Lung (tissue), 11 donors: ENCODE measurements at regions not wholly inside any gene's neighbourhood (a gene's known extent, or its start where the extent isn't known, plus 50 kb on each side); places are given as distances from the start of the nearest gene placed in this dataset.

ENCODE experiments used
- ATAC-seq: fragments of 200-7000 bp; cut with Tn5 transposase; one replicate; pipeline ENCODE4 v1.9.1; 2020; ENCODE audit warnings: moderate number of reproducible peaks; ENCODE audit not compliant: insufficient read depth, low FRiP score
- DNase-seq, 3 donors: peaks; one replicate each; pipeline ENCODE4 v3.0.0-alpha.2; 2013 to 2017
- H3K27ac ChIP-seq, 2 donors: one replicate each; pipeline ENCODE4 v1.5.1; 2013; ENCODE audit warnings: mild to moderate bottlenecking in 2 of 2, moderate library complexity in 2 of 2, control low read depth in 1 of 2, inconsistent platforms in 1 of 2, low read depth in 1 of 2, low read length in 1 of 2
- H3K27me3 ChIP-seq, 3 donors: one replicate each; pipeline ENCODE4 v1.5.1; 2013; ENCODE audit warnings: low read length in 2 of 3; ENCODE audit not compliant: control insufficient read depth in 3 of 3, insufficient read depth in 3 of 3
- H3K36me3 ChIP-seq, 4 donors: one replicate each; pipeline ENCODE4 v1.5.1; 2013; ENCODE audit warnings: low read length in 4 of 4, mild to moderate bottlenecking in 1 of 4, moderate library complexity in 1 of 4; ENCODE audit not compliant: control insufficient read depth in 4 of 4, insufficient read depth in 4 of 4
- H3K4me1 ChIP-seq, 5 donors: one replicate each; pipeline ENCODE4 v1.5.1; 2013; ENCODE audit warnings: low read length in 5 of 5, mild to moderate bottlenecking in 2 of 5, moderate library complexity in 1 of 5; ENCODE audit not compliant: control insufficient read depth in 5 of 5, insufficient read depth in 5 of 5
- H3K4me3 ChIP-seq: one replicate; pipeline ENCODE4 v1.5.1; 2013; ENCODE audit warnings: mild to moderate bottlenecking, control low read depth, moderate library complexity
- H3K9ac ChIP-seq, 2 donors: one replicate each; pipeline ENCODE4 v1.5.1; 2013; ENCODE audit warnings: low read length in 2 of 2, control low read depth in 1 of 2; ENCODE audit not compliant: insufficient read depth in 1 of 2
- H3K9me3 ChIP-seq, 4 donors: one replicate each; pipeline ENCODE4 v1.5.1; 2013; ENCODE audit warnings: low read length in 3 of 4, mild to moderate bottlenecking in 1 of 4, moderate library complexity in 1 of 4; ENCODE audit not compliant: control insufficient read depth in 4 of 4, insufficient read depth in 3 of 4
- WGBS, 2 donors: extraction: QIAGEN DNeasy Blood & Tissue Kit; methylation state at CpG; one replicate each; pipeline ENCODE4 v1.1.7; 2013; 5-methylcytosine and 5-hydroxymethylcytosine counted together
- TF ChIP-seq, protein P1 (sequence below): IDR thresholded peaks from 2 replicates; pipeline ENCODE4 v1.5.1; 2012; ENCODE audit warnings: mild to moderate bottlenecking; ENCODE audit errors: control extremely low read depth, extremely low read depth
- donor health status: control.
- donor health status: control.
- donor health status: Bipolar disorder and iron deficiency.
- donor health status: healthy.
- donor health status: DM: yes; HTN: yes; CAD: no.

DNA sequence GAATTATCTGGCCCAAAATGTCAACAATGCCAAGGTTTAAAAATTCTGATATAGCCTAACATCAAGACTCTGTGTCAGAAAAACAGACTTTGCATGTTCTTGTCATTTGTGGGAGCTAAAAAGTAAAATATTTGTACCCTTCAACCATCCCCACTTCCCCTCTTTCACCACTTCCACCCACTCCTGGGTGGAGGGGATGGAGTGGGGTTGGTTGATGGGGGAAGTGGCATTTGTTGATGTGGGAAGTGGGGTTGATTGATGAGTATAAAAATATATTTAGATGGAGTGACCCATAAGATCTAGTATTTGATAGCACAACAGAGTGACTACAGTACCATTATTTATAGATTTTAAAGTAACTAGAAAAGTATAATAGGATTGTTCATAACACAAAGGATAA, 55.0 kb upstream of the C9orf72 start:
- Histone ChIP-seq H3K4me1 (peaks cover 0 to 8% (median 0%) of the 10 kb centered on the region in 5 donors), H3K36me3 (no peaks in the 10 kb centered on the region), H3K27me3 (no peaks in the 10 kb centered on the region), H3K9me3 (no peaks in the 10 kb centered on the region), H3K9ac (no peak overlapping the region), H3K27ac (no peak overlapping the region), H3K4me3 (no peak overlapping the region)
- DNase-seq, result no peak
- TF ChIP-seq, protein P1, sequence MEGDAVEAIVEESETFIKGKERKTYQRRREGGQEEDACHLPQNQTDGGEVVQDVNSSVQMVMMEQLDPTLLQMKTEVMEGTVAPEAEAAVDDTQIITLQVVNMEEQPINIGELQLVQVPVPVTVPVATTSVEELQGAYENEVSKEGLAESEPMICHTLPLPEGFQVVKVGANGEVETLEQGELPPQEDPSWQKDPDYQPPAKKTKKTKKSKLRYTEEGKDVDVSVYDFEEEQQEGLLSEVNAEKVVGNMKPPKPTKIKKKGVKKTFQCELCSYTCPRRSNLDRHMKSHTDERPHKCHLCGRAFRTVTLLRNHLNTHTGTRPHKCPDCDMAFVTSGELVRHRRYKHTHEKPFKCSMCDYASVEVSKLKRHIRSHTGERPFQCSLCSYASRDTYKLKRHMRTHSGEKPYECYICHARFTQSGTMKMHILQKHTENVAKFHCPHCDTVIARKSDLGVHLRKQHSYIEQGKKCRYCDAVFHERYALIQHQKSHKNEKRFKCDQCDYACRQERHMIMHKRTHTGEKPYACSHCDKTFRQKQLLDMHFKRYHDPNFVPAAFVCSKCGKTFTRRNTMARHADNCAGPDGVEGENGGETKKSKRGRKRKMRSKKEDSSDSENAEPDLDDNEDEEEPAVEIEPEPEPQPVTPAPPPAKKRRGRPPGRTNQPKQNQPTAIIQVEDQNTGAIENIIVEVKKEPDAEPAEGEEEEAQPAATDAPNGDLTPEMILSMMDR, result no peak
- no peak for ATAC-seq

DNA sequence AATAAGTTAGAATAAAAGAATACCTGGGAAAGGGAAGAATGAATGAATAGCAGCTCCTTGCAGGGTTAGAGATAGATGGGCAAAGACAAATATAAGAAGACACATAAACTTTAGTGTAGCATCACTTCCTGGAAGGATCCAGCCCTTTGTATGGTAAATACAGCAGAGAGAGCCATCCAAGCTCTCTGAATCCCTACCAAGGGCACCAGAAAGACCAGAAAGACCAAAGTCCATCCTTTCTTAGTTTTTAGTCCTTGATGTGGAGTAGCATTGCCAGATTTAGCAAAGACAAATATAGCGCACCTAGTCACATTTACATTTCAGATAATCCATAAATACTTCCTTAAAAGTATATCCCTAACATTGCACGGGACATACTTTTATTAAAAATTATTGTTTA, 56.1 kb upstream of the C9orf72 start:
- no peak overlapping the region for H3K27ac ChIP-seq
- H3K4me3 ChIP-seq, result no peak overlapping the region
- no peaks in the 10 kb centered on the region for H3K36me3 ChIP-seq
- TF ChIP-seq, protein P1, result no peak
- peaks cover 0 to 9% (median 4%) of the 10 kb centered on the region in 5 donors for H3K4me1 ChIP-seq
- no peaks in the 10 kb centered on the region for H3K9me3 ChIP-seq
- DNase-seq (no peak), ATAC-seq (no peak)
- H3K9ac ChIP-seq, result no peak overlapping the region
- 85 to 93% methylated on average over 2 of the region's 2 CpGs for WGBS, 2 donors
- no peaks in the 10 kb centered on the region for H3K27me3 ChIP-seq

DNA sequence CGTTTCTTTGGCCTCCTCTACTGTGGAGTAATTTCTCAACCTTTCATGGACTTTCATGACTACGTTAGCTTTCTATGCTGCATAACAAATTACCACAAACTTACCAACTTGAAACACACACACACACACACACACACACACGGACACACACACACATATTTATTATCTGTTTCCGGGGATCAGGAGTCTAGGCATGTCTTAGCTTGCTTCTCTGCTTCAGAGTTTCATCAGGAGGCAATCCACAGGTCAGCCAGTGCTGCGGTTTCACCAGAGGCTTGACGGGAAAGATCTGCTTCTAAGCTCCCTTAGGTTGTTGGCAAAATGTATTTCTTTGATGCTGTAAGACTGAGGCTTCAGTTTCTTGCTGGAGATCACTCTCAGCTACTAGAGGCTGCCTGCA, 59.0 kb upstream of the C9orf72 start:
- WGBS, 2 donors, result 85 to 88% methylated on average over 6 of the region's 6 CpGs
- no peak for ATAC-seq
- no peak overlapping the region for H3K4me3 ChIP-seq

DNA sequence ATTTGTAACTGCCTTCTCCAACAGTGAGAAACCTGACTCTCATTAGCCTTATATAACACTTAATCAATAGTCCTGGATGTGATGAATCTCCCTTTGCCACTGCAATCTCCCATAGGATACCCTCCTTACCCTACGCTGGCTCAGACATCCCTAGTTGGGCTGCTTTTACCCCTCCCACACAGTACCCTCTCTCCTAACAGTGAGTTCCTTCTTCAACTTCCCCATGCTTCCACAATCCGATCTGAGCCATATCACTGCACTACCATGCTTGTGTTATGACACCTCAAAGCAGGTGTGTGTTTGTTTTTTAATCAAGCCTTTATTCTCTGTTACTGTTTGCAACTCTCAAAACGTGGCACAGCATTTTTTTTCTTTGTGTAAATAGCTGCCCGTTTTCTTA, 60.5 kb upstream of the C9orf72 start:
- Histone ChIP-seq H3K36me3 (no peaks in the 10 kb centered on the region), H3K4me1 (peaks cover 0 to 13% (median 2%) of the 10 kb centered on the region in 5 donors), H3K9ac (no peak overlapping the region), H3K27ac (no peak overlapping the region), H3K27me3 (no peaks in the 10 kb centered on the region), H3K9me3 (no peaks in the 10 kb centered on the region), H3K4me3 (no peak overlapping the region)
- no peak for DNase-seq
- 35 to 40% methylated on average over 4 of the region's 4 CpGs for whole genome bisulfite sequencing, 2 donors
- TF ChIP-seq, protein P1, result no peak
- ATAC-seq, result no peak

More for the DNA sequence above, 59.0 kb upstream of the C9orf72 start:
- Histone ChIP-seq H3K4me1 (peaks cover 0 to 13% (median 2%) of the 10 kb centered on the region in 5 donors), H3K27me3 (no peaks in the 10 kb centered on the region), H3K36me3 (no peaks in the 10 kb centered on the region), H3K9ac (no peak overlapping the region), H3K27ac (no peak overlapping the region), H3K9me3 (no peaks in the 10 kb centered on the region)
- TF ChIP-seq, protein P1, result no peak
- no peak for DNase-seq
